ENCODE measurements at regions not wholly inside any gene's neighbourhood (a gene's known extent, or its start where the extent isn't known, plus 50 kb on each side); places are given as distances from the start of the nearest gene placed in this dataset.

DNA sequence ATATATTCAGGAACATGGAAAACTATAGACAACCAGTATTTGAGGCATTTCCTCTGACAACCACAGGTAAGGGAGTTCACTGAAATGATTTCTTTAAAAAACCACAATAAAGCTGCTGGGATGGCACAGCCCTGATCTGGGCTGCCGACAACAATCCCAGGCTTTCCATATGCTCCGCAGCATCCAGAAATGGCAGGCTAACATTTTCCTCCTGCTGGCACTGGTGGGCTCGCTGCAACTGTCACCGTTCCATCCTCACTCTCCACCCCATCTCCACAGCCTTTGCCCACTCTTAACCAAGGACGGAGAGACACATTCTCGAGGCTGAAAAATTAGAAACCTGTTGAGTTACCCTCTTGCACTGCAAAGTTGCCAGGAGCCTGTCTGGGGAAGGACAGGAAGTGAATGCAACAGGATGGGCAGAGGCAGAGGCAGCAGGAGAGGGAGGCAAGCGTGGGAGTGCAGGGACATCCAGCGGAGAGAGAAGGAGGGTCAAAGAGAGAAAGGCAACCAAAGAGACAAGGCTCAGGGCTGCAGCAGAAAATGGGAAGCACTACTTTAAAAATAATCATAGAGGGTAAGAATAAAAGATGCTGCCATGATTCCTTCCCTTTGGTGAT lies 79.0 kb upstream of the ARRDC4 start:
- no peaks in the 10 kb centered on the region for H3K36me3 ChIP-seq
- TF ChIP-seq, protein P1, sequence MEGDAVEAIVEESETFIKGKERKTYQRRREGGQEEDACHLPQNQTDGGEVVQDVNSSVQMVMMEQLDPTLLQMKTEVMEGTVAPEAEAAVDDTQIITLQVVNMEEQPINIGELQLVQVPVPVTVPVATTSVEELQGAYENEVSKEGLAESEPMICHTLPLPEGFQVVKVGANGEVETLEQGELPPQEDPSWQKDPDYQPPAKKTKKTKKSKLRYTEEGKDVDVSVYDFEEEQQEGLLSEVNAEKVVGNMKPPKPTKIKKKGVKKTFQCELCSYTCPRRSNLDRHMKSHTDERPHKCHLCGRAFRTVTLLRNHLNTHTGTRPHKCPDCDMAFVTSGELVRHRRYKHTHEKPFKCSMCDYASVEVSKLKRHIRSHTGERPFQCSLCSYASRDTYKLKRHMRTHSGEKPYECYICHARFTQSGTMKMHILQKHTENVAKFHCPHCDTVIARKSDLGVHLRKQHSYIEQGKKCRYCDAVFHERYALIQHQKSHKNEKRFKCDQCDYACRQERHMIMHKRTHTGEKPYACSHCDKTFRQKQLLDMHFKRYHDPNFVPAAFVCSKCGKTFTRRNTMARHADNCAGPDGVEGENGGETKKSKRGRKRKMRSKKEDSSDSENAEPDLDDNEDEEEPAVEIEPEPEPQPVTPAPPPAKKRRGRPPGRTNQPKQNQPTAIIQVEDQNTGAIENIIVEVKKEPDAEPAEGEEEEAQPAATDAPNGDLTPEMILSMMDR (IDR thresholded peaks at IDR 0.05): no peak
- TF ChIP-seq POLR2A (IDR thresholded peaks at IDR 0.05): no peak
- H3K27ac ChIP-seq: no peak overlapping the region
- intact Hi-C loops (cut with DNase I): no loop called here
- DNase-seq: no peak
- H3K27me3 ChIP-seq: no peaks in the 10 kb centered on the region
- no peaks in the 10 kb centered on the region for H3K9me3 ChIP-seq
- WGBS, 2 donors: 71 to 78% methylated on average over 8 of the region's 8 CpGs
- no peaks in the 10 kb centered on the region for H3K4me1 ChIP-seq
- no peak overlapping the region for H3K4me3 ChIP-seq (replicated peaks in 1 of 3)

DNA sequence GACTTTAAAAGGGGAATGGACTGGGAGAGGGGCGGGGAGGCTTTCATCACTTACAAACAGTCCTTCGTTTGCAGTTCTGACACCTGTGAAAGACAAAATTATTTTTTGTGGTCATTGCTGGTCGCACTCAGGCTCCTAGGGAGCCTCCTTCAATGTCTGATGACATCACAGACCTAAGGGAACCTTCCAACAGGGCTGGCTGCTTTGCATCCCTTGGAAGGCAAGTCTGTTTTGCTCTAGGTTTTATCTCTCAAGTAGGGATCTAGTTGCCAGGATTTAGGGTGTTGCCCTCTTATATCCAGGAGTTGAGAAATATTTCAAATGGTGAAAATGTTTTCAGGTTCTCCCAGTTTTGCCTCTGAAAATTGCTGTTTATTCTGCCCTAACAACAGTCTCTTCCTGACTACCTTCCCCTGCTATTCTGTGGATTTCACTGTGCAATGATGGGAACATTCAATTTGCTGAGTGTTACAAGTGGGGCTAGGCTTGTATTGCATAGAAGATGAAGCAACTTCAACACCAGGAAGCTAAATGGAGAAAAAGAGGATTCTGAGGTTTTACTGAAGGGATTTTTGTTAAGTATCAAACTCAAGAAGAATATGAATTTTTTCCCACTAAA lies 75.9 kb upstream of the ARRDC4 start:
- intact Hi-C loops (cut with DNase I): no loop called here
- H3K4me3 ChIP-seq (replicated peaks in 1 of 3): no peak overlapping the region
- DNase-seq: no peak
- H3K27ac ChIP-seq: no peak overlapping the region
- 65 to 70% methylated on average over 3 of the region's 3 CpGs for WGBS, 2 donors
- no peaks in the 10 kb centered on the region for H3K9me3 ChIP-seq
- no peaks in the 10 kb centered on the region for H3K4me1 ChIP-seq
- no peaks in the 10 kb centered on the region for H3K27me3 ChIP-seq
- no peaks in the 10 kb centered on the region for H3K36me3 ChIP-seq
- TF ChIP-seq POLR2A (IDR thresholded peaks at IDR 0.05): no peak
- TF ChIP-seq, protein P1 (IDR thresholded peaks at IDR 0.05): no peak

DNA sequence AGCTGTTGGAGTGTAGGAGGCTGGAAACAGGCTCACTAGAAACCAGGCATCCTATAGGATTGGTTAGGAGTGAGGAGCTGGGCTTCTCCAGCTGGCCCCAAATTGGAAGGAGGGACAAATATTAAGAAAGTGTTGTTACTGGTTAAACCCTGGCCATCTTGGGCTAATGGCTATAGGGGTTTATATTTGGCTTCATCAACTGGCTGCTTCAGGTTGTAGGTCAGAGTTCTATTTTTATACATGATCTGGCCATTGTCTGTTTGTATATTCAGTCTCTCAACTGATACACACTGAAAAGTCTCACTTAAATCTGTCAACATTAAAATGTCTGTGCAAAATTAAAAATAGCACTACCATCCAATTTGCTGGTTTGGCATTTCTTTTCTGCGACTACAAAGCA lies 70.2 kb upstream of the ARRDC4 start:
- Histone ChIP-seq H3K9me3 (no peaks in the 10 kb centered on the region), H3K4me3 (replicated peaks in 1 of 3) (no peak overlapping the region), H3K27ac (no peak overlapping the region), H3K4me1 (no peaks in the 10 kb centered on the region), H3K36me3 (no peaks in the 10 kb centered on the region), H3K27me3 (no peaks in the 10 kb centered on the region)
- no peak for DNase-seq
- TF ChIP-seq, protein P1 (IDR thresholded peaks at IDR 0.05): no peak
- TF ChIP-seq POLR2A (IDR thresholded peaks at IDR 0.05): no peak
- 85 to 92% methylated on average over 1 of the region's 1 CpG for WGBS, 2 donors
- intact Hi-C loops (cut with DNase I): no loop called here

DNA sequence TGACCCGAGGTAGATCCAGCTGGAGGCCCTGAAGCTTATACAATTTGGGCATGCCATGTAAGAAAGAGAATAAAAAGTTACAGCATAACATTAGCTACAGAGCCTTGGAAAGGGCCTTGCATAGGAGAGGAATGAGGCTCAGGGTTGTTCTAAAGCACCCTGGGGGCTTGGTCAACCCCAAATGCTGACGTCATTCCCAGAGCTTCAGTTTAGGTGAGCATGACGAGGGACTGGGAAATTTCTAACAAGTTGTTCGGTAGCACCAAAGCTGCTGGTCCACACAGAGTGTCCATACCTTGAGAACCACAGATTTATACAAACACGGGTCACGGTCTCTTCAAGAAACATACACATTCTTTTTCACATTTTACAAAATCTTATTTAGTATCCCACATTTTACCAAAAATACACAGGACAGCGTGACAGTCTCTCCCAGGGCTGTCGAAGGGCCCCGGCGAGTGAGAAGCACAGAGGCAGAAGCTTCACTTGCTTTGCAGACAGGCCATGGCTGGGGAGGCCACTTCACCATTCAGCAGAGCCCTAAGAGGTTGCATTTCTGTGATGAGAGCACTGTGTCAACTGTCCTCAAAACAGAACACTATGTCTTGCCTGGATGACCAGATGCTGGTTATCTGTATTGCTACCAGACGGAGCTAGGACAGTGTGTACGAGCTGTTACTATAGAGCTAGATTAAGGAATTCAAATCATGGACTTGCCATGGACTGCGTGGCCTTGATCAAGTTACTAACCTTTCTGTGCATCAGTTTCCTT lies 68.2 kb upstream of the ARRDC4 start:
- TF ChIP-seq, protein P1 (IDR thresholded peaks at IDR 0.05): no peak
- no peak for TF ChIP-seq POLR2A (IDR thresholded peaks at IDR 0.05)
- no peaks in the 10 kb centered on the region for H3K27me3 ChIP-seq
- no peaks in the 10 kb centered on the region for H3K9me3 ChIP-seq
- no peak overlapping the region for H3K27ac ChIP-seq
- H3K4me1 ChIP-seq: no peaks in the 10 kb centered on the region
- no peaks in the 10 kb centered on the region for H3K36me3 ChIP-seq
- DNase-seq: no peak
- intact Hi-C loops (cut with DNase I): no loop called here
- WGBS, 2 donors: 79% methylated on average over 13 of the region's 13 CpGs
- no peak overlapping the region for H3K4me3 ChIP-seq (replicated peaks in 1 of 3)

DNA sequence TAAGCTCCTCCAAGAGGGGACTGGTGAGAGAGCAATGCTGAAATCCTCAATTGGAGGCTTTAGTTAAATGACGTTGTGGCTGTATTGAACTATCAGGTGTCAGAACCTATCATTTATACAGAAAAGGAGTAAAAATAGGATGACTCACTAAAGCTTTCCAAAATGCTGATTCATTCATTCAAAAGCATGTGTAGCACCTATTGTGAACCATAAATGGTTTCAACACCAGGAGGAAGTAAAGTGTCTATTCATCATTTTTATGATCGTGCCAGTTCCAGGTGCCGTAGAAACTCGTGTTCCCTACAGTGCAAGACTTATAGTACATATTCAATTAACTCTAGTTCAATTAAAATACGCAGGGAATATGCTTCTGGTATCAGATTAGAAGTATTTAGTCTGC lies 66.5 kb upstream of the ARRDC4 start:
- H3K4me3 ChIP-seq (replicated peaks in 1 of 3): no peak overlapping the region
- intact Hi-C loops (cut with DNase I): no loop called here
- H3K36me3 ChIP-seq: no peaks in the 10 kb centered on the region
- DNase-seq: no peak
- TF ChIP-seq, protein P1 (IDR thresholded peaks at IDR 0.05): no peak
- TF ChIP-seq POLR2A (IDR thresholded peaks at IDR 0.05): no peak
- H3K9me3 ChIP-seq: no peaks in the 10 kb centered on the region
- no peak overlapping the region for H3K27ac ChIP-seq
- whole genome bisulfite sequencing, 2 donors: 67 to 76% methylated on average over 5 of the region's 5 CpGs
- H3K4me1 ChIP-seq: peaks cover 0 to 3% of the 10 kb centered on the region in 2 donors
- H3K27me3 ChIP-seq: no peaks in the 10 kb centered on the region

Measured in thyroid gland (tissue), 4 donors.